GM12873 (cell line): ENCODE measurements at regions not wholly inside any gene's neighbourhood (a gene's known extent, or its start where the extent isn't known, plus 50 kb on each side); places are given as distances from the start of the nearest gene placed in this dataset.

Source experiments
- TF ChIP-seq, protein P1 (sequence below): IDR thresholded peaks from 2 replicates; pipeline ENCODE4 v1.5.1; 2012; ENCODE audit warnings: low read depth, mild to moderate bottlenecking, moderate library complexity, low read length, control low read depth; ENCODE audit not compliant: insufficient read depth; ENCODE audit errors: missing control alignments

- TF ChIP-seq, protein P1, sequence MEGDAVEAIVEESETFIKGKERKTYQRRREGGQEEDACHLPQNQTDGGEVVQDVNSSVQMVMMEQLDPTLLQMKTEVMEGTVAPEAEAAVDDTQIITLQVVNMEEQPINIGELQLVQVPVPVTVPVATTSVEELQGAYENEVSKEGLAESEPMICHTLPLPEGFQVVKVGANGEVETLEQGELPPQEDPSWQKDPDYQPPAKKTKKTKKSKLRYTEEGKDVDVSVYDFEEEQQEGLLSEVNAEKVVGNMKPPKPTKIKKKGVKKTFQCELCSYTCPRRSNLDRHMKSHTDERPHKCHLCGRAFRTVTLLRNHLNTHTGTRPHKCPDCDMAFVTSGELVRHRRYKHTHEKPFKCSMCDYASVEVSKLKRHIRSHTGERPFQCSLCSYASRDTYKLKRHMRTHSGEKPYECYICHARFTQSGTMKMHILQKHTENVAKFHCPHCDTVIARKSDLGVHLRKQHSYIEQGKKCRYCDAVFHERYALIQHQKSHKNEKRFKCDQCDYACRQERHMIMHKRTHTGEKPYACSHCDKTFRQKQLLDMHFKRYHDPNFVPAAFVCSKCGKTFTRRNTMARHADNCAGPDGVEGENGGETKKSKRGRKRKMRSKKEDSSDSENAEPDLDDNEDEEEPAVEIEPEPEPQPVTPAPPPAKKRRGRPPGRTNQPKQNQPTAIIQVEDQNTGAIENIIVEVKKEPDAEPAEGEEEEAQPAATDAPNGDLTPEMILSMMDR: no peak
Observed at GRCh38 chr14:85276979-85277228, 253.0 kb upstream of the FLRT2 start.

GRCh38 chr14:85279407-85279806 lies 250.5 kb upstream of the FLRT2 start:
- TF ChIP-seq, protein P1: no peak

DNA sequence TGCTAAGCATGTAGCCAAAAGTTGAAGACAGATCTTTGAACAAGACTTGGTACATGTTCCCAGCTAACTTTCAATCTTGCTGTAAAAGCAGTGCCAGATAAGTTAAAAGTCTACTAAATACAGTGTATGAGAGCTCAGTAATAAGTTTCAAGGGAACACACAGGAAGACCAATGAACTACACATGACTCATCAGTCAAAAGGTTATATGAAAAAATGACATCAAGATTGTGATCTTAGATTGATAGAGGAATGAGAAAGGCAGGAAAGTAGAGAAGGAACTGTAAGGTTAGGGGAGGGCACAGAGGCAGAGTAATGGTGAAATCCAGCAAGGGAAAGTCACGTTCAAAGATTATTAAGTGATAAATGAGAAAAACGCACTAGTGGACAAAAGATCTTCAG lies 249.9 kb upstream of the FLRT2 start:
- TF ChIP-seq, protein P1: no peak

DNA sequence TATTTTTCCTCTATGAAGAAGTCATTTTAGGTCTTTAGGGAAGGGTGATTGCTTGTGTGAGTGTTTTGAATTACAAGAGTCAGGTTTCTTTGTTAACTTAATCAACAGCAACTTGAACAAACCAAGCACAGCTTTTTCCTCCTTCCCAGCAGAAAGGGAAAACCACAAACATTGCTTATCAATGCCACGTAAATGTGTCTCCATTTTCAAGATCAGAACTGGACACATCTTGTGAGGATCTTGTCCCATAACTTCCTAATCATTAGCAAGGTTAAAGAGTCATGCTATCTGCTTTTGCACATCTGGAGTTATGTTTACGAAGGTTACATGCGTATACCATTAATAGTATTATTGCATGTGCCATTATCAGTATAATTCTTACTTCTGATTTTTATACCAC lies 248.0 kb upstream of the FLRT2 start:
- TF ChIP-seq, protein P1: no peak

DNA sequence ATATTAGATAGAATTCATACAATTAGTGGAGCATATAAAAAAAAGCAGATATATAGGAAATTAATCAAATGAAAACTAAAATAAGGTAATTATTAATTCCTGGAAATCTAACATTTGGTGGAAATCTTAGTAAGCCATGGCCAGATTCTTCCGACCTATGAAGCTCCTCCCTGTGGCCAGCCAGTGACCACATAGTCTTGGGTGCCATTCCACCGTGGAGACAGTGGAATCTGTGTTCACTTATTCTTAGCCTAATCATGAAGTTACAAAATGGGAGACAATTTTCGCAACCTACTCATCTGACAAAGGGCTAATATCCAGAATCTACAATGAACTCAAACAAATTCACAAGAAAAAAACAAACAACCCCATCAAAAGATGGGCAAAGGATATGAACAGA lies 241.9 kb upstream of the FLRT2 start:
- TF ChIP-seq, protein P1: no peak

- TF ChIP-seq, protein P1: no peak
Observed at GRCh38 chr14:85291731-85292130, 238.2 kb upstream of the FLRT2 start.

- TF ChIP-seq, protein P1: no peak
Observed at GRCh38 chr14:85293612-85294234, 236.2 kb upstream of the FLRT2 start.
